ENCODE measurements at regions not wholly inside any gene's neighbourhood (a gene's known extent, or its start where the extent isn't known, plus 50 kb on each side); places are given as distances from the start of the nearest gene placed in this dataset.

- TF ChIP-seq POLR2A (IDR thresholded peaks at IDR 0.05) (no peak), CTCF (IDR thresholded peaks at IDR 0.05) (no peak)
These were observed 453.5 kb downstream of the TDRD3 start for GRCh38 chr13:60850526-60850925.

Measured in breast epithelium (tissue), 3 donors.